ENCODE measurements at regions not wholly inside any gene's neighbourhood (a gene's known extent, or its start where the extent isn't known, plus 50 kb on each side); places are given as distances from the start of the nearest gene placed in this dataset.

DNA sequence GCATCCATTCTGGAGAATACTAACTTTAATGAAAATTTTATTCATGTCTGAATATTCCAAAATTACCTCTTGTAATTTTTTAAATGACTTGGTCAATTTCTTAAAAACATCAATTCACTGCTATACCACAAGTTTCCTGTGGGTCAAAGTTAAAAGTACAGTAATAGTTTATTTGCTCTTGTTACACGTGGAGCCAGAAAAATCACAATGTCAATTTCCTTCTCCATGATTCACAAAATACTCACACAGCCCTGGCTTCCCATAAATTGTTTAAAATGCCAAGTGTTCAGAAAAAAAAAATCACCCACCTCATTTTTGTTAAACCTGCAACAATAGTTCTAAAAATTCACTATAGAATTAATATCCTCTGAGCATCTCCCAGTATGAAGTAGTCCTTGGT is 139.5 kb upstream of the GRM3 start:
- Histone ChIP-seq H3K27me3 (ENCODE audit: control insufficient read depth in 4 of 4, insufficient read depth in 4 of 4, low read length in 3 of 4) (peaks cover 0 to 2% (median 0%) of the 10 kb centered on the region in 4 donors), H3K9me3 (ENCODE audit: control insufficient read depth in 4 of 4, low read length in 3 of 4) (no peaks in the 10 kb centered on the region), H3K27ac (ENCODE audit: low read depth in 1 of 2, low read length in 2 of 2) (no peak overlapping the region), H3K4me1 (ENCODE audit: control insufficient read depth in 4 of 4, insufficient read depth in 4 of 4, low read length in 3 of 4) (no peaks in the 10 kb centered on the region), H3K4me3 (ENCODE audit: low read depth in 1 of 3, low read length in 3 of 3) (no peak overlapping the region), H3K36me3 (ENCODE audit: control insufficient read depth in 4 of 4, insufficient read depth in 3 of 4, low read depth in 1 of 4, low read length in 3 of 4) (no peaks in the 10 kb centered on the region), H3K9ac (ENCODE audit: low read depth in 1 of 2, low read length in 2 of 2) (no peak overlapping the region)
- TF ChIP-seq, protein P1, sequence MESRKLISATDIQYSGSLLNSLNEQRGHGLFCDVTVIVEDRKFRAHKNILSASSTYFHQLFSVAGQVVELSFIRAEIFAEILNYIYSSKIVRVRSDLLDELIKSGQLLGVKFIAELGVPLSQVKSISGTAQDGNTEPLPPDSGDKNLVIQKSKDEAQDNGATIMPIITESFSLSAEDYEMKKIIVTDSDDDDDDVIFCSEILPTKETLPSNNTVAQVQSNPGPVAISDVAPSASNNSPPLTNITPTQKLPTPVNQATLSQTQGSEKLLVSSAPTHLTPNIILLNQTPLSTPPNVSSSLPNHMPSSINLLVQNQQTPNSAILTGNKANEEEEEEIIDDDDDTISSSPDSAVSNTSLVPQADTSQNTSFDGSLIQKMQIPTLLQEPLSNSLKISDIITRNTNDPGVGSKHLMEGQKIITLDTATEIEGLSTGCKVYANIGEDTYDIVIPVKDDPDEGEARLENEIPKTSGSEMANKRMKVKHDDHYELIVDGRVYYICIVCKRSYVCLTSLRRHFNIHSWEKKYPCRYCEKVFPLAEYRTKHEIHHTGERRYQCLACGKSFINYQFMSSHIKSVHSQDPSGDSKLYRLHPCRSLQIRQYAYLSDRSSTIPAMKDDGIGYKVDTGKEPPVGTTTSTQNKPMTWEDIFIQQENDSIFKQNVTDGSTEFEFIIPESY (IDR thresholded peaks at IDR 0.05) = no peak
- TF ChIP-seq FOXA1 (IDR thresholded peaks at IDR 0.05) = no peak
- TF ChIP-seq, protein P2, sequence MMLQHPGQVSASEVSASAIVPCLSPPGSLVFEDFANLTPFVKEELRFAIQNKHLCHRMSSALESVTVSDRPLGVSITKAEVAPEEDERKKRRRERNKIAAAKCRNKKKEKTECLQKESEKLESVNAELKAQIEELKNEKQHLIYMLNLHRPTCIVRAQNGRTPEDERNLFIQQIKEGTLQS (IDR thresholded peaks at IDR 0.05) = no peak
- no peak for TF ChIP-seq HNF4A (conservative IDR thresholded peaks at IDR 0.05)
- TF ChIP-seq JUND (IDR thresholded peaks at IDR 0.05) = no peak
- TF ChIP-seq, protein P3, sequence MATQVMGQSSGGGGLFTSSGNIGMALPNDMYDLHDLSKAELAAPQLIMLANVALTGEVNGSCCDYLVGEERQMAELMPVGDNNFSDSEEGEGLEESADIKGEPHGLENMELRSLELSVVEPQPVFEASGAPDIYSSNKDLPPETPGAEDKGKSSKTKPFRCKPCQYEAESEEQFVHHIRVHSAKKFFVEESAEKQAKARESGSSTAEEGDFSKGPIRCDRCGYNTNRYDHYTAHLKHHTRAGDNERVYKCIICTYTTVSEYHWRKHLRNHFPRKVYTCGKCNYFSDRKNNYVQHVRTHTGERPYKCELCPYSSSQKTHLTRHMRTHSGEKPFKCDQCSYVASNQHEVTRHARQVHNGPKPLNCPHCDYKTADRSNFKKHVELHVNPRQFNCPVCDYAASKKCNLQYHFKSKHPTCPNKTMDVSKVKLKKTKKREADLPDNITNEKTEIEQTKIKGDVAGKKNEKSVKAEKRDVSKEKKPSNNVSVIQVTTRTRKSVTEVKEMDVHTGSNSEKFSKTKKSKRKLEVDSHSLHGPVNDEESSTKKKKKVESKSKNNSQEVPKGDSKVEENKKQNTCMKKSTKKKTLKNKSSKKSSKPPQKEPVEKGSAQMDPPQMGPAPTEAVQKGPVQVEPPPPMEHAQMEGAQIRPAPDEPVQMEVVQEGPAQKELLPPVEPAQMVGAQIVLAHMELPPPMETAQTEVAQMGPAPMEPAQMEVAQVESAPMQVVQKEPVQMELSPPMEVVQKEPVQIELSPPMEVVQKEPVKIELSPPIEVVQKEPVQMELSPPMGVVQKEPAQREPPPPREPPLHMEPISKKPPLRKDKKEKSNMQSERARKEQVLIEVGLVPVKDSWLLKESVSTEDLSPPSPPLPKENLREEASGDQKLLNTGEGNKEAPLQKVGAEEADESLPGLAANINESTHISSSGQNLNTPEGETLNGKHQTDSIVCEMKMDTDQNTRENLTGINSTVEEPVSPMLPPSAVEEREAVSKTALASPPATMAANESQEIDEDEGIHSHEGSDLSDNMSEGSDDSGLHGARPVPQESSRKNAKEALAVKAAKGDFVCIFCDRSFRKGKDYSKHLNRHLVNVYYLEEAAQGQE (IDR thresholded peaks at IDR 0.05) = no peak
- no peak for TF ChIP-seq TAF1 (conservative IDR thresholded peaks at IDR 0.05)
- TF ChIP-seq HNF4G (IDR thresholded peaks at IDR 0.05) = no peak
- TF ChIP-seq FOXA2 (IDR thresholded peaks at IDR 0.05) = no peak
- TF ChIP-seq, protein P4, sequence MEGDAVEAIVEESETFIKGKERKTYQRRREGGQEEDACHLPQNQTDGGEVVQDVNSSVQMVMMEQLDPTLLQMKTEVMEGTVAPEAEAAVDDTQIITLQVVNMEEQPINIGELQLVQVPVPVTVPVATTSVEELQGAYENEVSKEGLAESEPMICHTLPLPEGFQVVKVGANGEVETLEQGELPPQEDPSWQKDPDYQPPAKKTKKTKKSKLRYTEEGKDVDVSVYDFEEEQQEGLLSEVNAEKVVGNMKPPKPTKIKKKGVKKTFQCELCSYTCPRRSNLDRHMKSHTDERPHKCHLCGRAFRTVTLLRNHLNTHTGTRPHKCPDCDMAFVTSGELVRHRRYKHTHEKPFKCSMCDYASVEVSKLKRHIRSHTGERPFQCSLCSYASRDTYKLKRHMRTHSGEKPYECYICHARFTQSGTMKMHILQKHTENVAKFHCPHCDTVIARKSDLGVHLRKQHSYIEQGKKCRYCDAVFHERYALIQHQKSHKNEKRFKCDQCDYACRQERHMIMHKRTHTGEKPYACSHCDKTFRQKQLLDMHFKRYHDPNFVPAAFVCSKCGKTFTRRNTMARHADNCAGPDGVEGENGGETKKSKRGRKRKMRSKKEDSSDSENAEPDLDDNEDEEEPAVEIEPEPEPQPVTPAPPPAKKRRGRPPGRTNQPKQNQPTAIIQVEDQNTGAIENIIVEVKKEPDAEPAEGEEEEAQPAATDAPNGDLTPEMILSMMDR (IDR thresholded peaks at IDR 0.05; ENCODE audit: low read depth, low read length, missing input control) = no peak
- no peak for TF ChIP-seq RXRA (IDR thresholded peaks at IDR 0.05)
- DNase-seq (ENCODE audit: low spot score) = no peak
- WGBS = 19% methylated on average over 1 of the region's 1 CpG

DNA sequence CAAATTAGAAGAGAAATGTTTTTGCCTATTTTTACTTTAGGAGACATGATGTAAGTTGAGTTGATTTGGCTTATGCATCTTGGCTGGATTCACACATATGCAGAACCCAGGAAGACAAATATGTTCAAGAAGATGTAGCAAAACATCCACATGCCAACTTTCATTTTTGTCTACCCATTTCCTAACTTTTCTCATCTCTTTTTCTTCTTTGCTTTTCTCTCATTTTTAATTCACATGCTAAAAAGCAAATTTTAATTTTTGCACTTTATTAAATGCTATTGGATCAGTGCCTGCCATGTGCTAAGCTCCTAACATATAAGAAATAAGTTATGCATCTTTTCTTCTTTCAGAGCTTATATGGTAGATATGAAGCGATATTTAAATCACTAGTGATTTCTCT is 143.7 kb upstream of the GRM3 start:
- H3K9ac ChIP-seq (ENCODE audit: low read depth in 1 of 2, low read length in 2 of 2) = no peak overlapping the region
- H3K9me3 ChIP-seq (ENCODE audit: control insufficient read depth in 4 of 4, low read length in 3 of 4) = no peaks in the 10 kb centered on the region
- H3K36me3 ChIP-seq (ENCODE audit: control insufficient read depth in 4 of 4, insufficient read depth in 3 of 4, low read depth in 1 of 4, low read length in 3 of 4) = no peaks in the 10 kb centered on the region
- H3K4me3 ChIP-seq (ENCODE audit: low read depth in 1 of 3, low read length in 3 of 3) = no peak overlapping the region
- no peak overlapping the region for H3K27ac ChIP-seq (ENCODE audit: low read depth in 1 of 2, low read length in 2 of 2)
- H3K27me3 ChIP-seq (ENCODE audit: control insufficient read depth in 4 of 4, insufficient read depth in 4 of 4, low read length in 3 of 4) = peaks cover 0 to 2% (median 0%) of the 10 kb centered on the region in 4 donors
- WGBS = 80% methylated on average over 1 of the region's 1 CpG
- DNase-seq (ENCODE audit: low spot score) = no peak
- H3K4me1 ChIP-seq (ENCODE audit: control insufficient read depth in 4 of 4, insufficient read depth in 4 of 4, low read length in 3 of 4) = no peaks in the 10 kb centered on the region
- no peak for TF ChIP-seq FOXA1 (IDR thresholded peaks at IDR 0.05)
- TF ChIP-seq RXRA (IDR thresholded peaks at IDR 0.05) = no peak
- TF ChIP-seq FOXA2 (IDR thresholded peaks at IDR 0.05) = no peak
- TF ChIP-seq SP1 (IDR thresholded peaks at IDR 0.05) = no peak
- no peak for TF ChIP-seq EGR1 (IDR thresholded peaks at IDR 0.05; ENCODE audit: low read depth in 2 of 2)
- TF ChIP-seq RAD21 (IDR thresholded peaks at IDR 0.05) = no peak
- TF ChIP-seq, protein P5, sequence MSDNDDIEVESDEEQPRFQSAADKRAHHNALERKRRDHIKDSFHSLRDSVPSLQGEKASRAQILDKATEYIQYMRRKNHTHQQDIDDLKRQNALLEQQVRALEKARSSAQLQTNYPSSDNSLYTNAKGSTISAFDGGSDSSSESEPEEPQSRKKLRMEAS (IDR thresholded peaks at IDR 0.05) = no peak
- no peak for TF ChIP-seq YY1 (IDR thresholded peaks at IDR 0.05)
- no peak for TF ChIP-seq HNF4A (conservative IDR thresholded peaks at IDR 0.05)
- no peak for TF ChIP-seq TAF1 (conservative IDR thresholded peaks at IDR 0.05)
- TF ChIP-seq NR2F2 (IDR thresholded peaks at IDR 0.05) = no peak
- TF ChIP-seq GABPA (IDR thresholded peaks at IDR 0.05 in 1 of 2, conservative IDR thresholded peaks at IDR 0.05 in 1 of 2) = no peak
- no peak for TF ChIP-seq HNF4G (IDR thresholded peaks at IDR 0.05)
- TF ChIP-seq, protein P4 (IDR thresholded peaks at IDR 0.05; ENCODE audit: low read depth, low read length, missing input control) = no peak
- TF ChIP-seq, protein P3 (IDR thresholded peaks at IDR 0.05) = no peak

Data from liver (tissue), 8 donors.